ENCODE measurements at regions not wholly inside any gene's neighbourhood (a gene's known extent, or its start where the extent isn't known, plus 50 kb on each side); places are given as distances from the start of the nearest gene placed in this dataset.

DNA sequence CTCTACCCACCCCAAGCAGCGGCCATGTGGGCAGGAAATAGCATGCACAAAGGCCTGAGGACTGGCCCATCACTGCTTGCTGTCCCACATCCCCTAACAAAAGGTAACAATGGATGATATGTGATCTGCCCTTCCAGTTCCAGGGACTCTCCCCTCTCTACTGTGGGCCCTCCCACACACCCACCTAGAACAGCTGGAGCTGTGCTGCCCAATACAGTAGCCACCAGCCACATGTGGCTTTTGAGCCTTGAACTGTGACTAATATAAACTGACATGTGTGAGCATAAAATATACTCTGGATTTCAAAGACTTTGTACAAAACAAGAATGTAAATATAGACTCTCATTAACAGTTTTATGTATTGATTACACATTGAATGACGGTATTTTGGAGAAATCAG lies 78.1 kb downstream of the C5orf15 start:
- TF ChIP-seq, protein P1, sequence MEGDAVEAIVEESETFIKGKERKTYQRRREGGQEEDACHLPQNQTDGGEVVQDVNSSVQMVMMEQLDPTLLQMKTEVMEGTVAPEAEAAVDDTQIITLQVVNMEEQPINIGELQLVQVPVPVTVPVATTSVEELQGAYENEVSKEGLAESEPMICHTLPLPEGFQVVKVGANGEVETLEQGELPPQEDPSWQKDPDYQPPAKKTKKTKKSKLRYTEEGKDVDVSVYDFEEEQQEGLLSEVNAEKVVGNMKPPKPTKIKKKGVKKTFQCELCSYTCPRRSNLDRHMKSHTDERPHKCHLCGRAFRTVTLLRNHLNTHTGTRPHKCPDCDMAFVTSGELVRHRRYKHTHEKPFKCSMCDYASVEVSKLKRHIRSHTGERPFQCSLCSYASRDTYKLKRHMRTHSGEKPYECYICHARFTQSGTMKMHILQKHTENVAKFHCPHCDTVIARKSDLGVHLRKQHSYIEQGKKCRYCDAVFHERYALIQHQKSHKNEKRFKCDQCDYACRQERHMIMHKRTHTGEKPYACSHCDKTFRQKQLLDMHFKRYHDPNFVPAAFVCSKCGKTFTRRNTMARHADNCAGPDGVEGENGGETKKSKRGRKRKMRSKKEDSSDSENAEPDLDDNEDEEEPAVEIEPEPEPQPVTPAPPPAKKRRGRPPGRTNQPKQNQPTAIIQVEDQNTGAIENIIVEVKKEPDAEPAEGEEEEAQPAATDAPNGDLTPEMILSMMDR (IDR thresholded peaks at IDR 0.05; ENCODE audit: low read length) = no peak
- TF ChIP-seq EZH2 (IDR thresholded peaks at IDR 0.05; ENCODE audit: borderline replicate concordance, low read length) = no peak

Measured in OCI-LY1 (cell line).